Kidney (tissue), 13 donors: ENCODE measurements at regions not wholly inside any gene's neighbourhood (a gene's known extent, or its start where the extent isn't known, plus 50 kb on each side); places are given as distances from the start of the nearest gene placed in this dataset.

Source experiments
- DNase-seq, 5 donors: peaks; one replicate each; pipeline ENCODE4 v3.0.0-alpha.2; 2013 to 2020
- FAIRE-seq: peaks from 2 replicates; lab custom pipeline; 2012; peaks lifted over from hg19 to GRCh38; lab: Jason Lieb, UNC
- H3K27ac ChIP-seq, 2 donors: one replicate each; pipeline ENCODE4 v1.7.0; 2013; ENCODE audit warnings: low read depth in 2 of 2, low read length in 2 of 2, inconsistent platforms in 1 of 2
- H3K27me3 ChIP-seq: one replicate; pipeline ENCODE4 v1.7.1; 2013; ENCODE audit warnings: low read length, inconsistent platforms; ENCODE audit not compliant: control insufficient read depth, insufficient read depth
- H3K36me3 ChIP-seq, 3 donors: one replicate each; pipeline versions ENCODE4 v1.7.0 to v1.7.1; 2013; ENCODE audit warnings: low read length in 3 of 3, control low read depth in 1 of 3, inconsistent platforms in 1 of 3; ENCODE audit not compliant: insufficient read depth in 3 of 3, control insufficient read depth in 2 of 3
- H3K4me1 ChIP-seq, 3 donors: one replicate each; pipeline versions ENCODE4 v1.7.0 to v1.7.1; 2013; ENCODE audit warnings: low read length in 3 of 3, inconsistent platforms in 1 of 3, low read depth in 1 of 3; ENCODE audit not compliant: control insufficient read depth in 2 of 3, insufficient read depth in 2 of 3
- H3K4me3 ChIP-seq, 3 donors: one replicate each; pipeline versions ENCODE4 v1.7.0 to v1.8.1; 2013; ENCODE audit warnings: low read length in 3 of 3, control low read depth in 1 of 3, inconsistent platforms in 1 of 3
- H3K9ac ChIP-seq, 3 donors: one replicate each; pipeline versions ENCODE4 v1.7.0 to v1.7.1; 2013; ENCODE audit warnings: low read length in 3 of 3, control low read depth in 1 of 3, inconsistent platforms in 1 of 3
- H3K9me3 ChIP-seq, 3 donors: one replicate each; pipeline versions ENCODE4 v1.7.0 to v1.7.1; 2013; ENCODE audit warnings: low read length in 3 of 3, control low read depth in 1 of 3, inconsistent platforms in 1 of 3; ENCODE audit not compliant: control insufficient read depth in 2 of 3, insufficient read depth in 1 of 3
- intact Hi-C: fragments of 100-400 bp; cut with DNase I; formaldehyde crosslinking; loops from one replicate; pipeline ENCODE4 v1.11.1; 2022
- TF ChIP-seq, protein P1 (sequence below): IDR thresholded peaks from 3 replicates; pipeline ENCODE4 v1.5.1; 2012; ENCODE audit warnings: mild to moderate bottlenecking, moderate library complexity, borderline replicate concordance; ENCODE audit not compliant: insufficient read depth; ENCODE audit errors: extremely low read depth
- donor health status: control.
- donor health status: control.
- donor health status: control.
- donor health status: control.
- donor health status: control.
- donor health status: DM: yes; HTN: yes; CAD: no.
- donor health status: Normal renal cell carcinoma (clear cell type).

DNA sequence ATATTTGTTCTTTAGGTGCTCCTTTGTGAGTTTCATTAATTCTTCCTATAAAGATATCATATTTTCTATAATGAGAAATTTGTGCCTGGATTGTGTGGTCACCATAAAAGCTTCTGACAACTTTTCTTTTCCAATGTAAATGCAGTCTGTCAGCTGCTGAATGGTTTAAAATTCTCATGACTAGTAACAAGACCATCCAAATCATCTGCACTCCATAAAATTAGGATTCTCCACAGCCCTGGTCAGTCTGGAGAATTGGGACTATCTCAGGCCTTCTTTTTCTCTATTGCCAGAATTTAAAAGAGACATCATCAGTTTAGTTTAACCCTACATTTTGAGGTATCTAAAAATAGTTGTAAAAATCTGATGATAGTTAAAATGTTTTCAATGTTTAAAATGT lies 180.9 kb downstream of the DTWD1 start:
- no peaks in the 10 kb centered on the region for H3K4me1 ChIP-seq
- H3K4me3 ChIP-seq, result no peak overlapping the region
- no peaks in the 10 kb centered on the region for H3K27me3 ChIP-seq
- DNase-seq (no peak), FAIRE-seq (no peak)
- intact Hi-C loops, result no loop called here
- H3K27ac ChIP-seq, result no peak overlapping the region
- H3K9ac ChIP-seq, result no peak overlapping the region
- no peaks in the 10 kb centered on the region for H3K9me3 ChIP-seq
- no peaks in the 10 kb centered on the region for H3K36me3 ChIP-seq
- TF ChIP-seq, protein P1, sequence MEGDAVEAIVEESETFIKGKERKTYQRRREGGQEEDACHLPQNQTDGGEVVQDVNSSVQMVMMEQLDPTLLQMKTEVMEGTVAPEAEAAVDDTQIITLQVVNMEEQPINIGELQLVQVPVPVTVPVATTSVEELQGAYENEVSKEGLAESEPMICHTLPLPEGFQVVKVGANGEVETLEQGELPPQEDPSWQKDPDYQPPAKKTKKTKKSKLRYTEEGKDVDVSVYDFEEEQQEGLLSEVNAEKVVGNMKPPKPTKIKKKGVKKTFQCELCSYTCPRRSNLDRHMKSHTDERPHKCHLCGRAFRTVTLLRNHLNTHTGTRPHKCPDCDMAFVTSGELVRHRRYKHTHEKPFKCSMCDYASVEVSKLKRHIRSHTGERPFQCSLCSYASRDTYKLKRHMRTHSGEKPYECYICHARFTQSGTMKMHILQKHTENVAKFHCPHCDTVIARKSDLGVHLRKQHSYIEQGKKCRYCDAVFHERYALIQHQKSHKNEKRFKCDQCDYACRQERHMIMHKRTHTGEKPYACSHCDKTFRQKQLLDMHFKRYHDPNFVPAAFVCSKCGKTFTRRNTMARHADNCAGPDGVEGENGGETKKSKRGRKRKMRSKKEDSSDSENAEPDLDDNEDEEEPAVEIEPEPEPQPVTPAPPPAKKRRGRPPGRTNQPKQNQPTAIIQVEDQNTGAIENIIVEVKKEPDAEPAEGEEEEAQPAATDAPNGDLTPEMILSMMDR, result no peak
